Ishikawa (cell line): ENCODE measurements at regions not wholly inside any gene's neighbourhood (a gene's known extent, or its start where the extent isn't known, plus 50 kb on each side); places are given as distances from the start of the nearest gene placed in this dataset.

Experiments
- CEBPB ChIP-seq: IDR thresholded peaks from 2 replicates; pipeline ENCODE4 v1.6.1; 2012
- CREB1 ChIP-seq: IDR thresholded peaks from 2 replicates; pipeline ENCODE4 v1.6.1; 2012; ENCODE audit warnings: low read depth
- EGR1 ChIP-seq: IDR thresholded peaks from 2 replicates; pipeline ENCODE4 v1.6.1; 2012
- EP300 ChIP-seq: IDR thresholded peaks from 2 replicates; pipeline ENCODE4 v1.6.1; 2012; ENCODE audit warnings: borderline replicate concordance
- FOXM1 ChIP-seq: IDR thresholded peaks from 2 replicates; pipeline ENCODE4 v1.6.1; 2012; ENCODE audit warnings: low read depth, borderline replicate concordance
- MAX ChIP-seq: IDR thresholded peaks from 2 replicates; pipeline ENCODE4 v1.6.1; 2012
- NFIC ChIP-seq: IDR thresholded peaks from 2 replicates; pipeline ENCODE4 v1.6.1; 2012
- RAD21 ChIP-seq: IDR thresholded peaks from 2 replicates; pipeline ENCODE4 v1.6.1; 2012; ENCODE audit warnings: low read depth
- TAF1 ChIP-seq: IDR thresholded peaks from 2 replicates; pipeline ENCODE4 v1.6.1; 2012; ENCODE audit warnings: low read depth, mild to moderate bottlenecking
- TCF12 ChIP-seq: IDR thresholded peaks from 2 replicates; pipeline ENCODE4 v1.6.1; 2012; ENCODE audit warnings: low read depth
- TEAD4 ChIP-seq: IDR thresholded peaks from 2 replicates; pipeline ENCODE4 v1.6.1; 2012
- USF1 ChIP-seq: IDR thresholded peaks from 2 replicates; pipeline ENCODE4 v1.6.1; 2012
- YY1 ChIP-seq: IDR thresholded peaks from 2 replicates; pipeline ENCODE4 v1.6.1; 2012; ENCODE audit warnings: low read depth
- ZBTB7A ChIP-seq: IDR thresholded peaks from 2 replicates; pipeline ENCODE4 v1.6.1; 2012; ENCODE audit warnings: low read depth
- TF ChIP-seq, protein P1 (sequence below): IDR thresholded peaks from 2 replicates; pipeline ENCODE4 v1.6.1; 2012; ENCODE audit warnings: low read depth, mild to moderate bottlenecking

DNA sequence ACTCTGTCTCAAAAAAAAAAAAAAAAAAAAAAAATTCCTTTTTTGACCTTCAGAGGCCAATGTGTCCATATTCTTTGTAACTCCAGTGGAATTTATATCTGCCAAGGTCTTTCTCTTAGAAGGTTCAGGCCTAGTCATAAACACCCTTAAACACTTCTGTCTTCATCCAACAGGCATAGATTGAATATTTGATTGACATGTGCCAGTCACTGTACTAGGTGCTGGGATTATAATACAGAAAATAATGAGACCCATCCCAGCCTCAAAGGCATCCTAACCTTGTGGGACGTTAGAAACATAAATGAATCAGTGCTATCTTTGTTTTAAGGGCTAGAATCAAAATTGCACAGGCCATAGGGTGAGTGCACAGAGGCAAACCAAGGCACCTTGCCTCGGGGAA lies 62.9 kb upstream of the SERBP1 start:
- TF ChIP-seq EP300 (no peak), TCF12 (no peak), RAD21 (no peak), YY1 (no peak), USF1 (no peak), MAX (no peak), TAF1 (no peak), ZBTB7A (no peak), TEAD4 (no peak), CEBPB (no peak), EGR1 (no peak)

- TF ChIP-seq TAF1, result no peak
- TF ChIP-seq TCF12, result no peak
- no peak for TF ChIP-seq FOXM1
- no peak for TF ChIP-seq MAX
- no peak for TF ChIP-seq YY1
- TF ChIP-seq EGR1, result no peak
Observed at GRCh38 chr1:67495327-67495726, 65.1 kb upstream of the SERBP1 start.

GRCh38 chr1:67496329-67496728 lies 66.1 kb upstream of the SERBP1 start:
- TF ChIP-seq CREB1 (no peak), TAF1 (no peak), TEAD4 (no peak), CEBPB (no peak), MAX (no peak), NFIC (no peak)
- TF ChIP-seq, protein P1, sequence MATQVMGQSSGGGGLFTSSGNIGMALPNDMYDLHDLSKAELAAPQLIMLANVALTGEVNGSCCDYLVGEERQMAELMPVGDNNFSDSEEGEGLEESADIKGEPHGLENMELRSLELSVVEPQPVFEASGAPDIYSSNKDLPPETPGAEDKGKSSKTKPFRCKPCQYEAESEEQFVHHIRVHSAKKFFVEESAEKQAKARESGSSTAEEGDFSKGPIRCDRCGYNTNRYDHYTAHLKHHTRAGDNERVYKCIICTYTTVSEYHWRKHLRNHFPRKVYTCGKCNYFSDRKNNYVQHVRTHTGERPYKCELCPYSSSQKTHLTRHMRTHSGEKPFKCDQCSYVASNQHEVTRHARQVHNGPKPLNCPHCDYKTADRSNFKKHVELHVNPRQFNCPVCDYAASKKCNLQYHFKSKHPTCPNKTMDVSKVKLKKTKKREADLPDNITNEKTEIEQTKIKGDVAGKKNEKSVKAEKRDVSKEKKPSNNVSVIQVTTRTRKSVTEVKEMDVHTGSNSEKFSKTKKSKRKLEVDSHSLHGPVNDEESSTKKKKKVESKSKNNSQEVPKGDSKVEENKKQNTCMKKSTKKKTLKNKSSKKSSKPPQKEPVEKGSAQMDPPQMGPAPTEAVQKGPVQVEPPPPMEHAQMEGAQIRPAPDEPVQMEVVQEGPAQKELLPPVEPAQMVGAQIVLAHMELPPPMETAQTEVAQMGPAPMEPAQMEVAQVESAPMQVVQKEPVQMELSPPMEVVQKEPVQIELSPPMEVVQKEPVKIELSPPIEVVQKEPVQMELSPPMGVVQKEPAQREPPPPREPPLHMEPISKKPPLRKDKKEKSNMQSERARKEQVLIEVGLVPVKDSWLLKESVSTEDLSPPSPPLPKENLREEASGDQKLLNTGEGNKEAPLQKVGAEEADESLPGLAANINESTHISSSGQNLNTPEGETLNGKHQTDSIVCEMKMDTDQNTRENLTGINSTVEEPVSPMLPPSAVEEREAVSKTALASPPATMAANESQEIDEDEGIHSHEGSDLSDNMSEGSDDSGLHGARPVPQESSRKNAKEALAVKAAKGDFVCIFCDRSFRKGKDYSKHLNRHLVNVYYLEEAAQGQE, result no peak

DNA sequence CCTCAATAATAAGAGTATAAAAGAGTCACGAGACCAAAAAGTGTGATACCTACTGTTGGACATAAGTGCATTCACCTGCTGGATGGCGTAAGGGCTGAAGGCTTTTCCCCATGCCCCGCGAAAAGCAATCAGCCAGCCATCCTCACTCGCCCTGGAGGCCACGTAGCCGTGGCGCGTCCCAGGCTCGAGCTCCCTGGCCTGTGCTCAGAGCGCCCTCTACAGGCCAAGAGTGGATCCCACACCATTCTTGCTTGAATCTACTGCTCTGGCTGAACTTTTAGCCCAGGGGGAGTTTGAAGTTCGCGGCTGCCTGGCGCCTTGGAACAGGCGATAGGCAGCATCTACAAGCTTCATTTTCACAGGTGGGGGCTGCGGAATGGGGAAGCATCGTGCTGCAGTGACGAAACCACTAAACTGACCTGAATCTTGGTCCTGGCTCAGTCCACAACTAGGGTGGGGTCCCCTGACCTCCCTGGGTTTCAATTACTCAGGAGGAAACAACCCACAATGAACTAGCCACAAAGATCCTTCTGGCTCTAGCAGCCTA lies 70.3 kb upstream of the SERBP1 start:
- TF ChIP-seq, protein P1, result no peak
- TF ChIP-seq FOXM1 (no peak), MAX (peak; percentile 44; the same call in 1 of the 2 replicates), CEBPB (no peak), EP300 (no peak), USF1 (no peak), YY1 (peak; percentile 33; the same call in 1 of the 2 replicates), TAF1 (0 out of 2 replicates have a peak, but pooled peaks have one; percentile 17), EGR1 (no peak), TEAD4 (0 out of 2 replicates have a peak, but pooled peaks have one; percentile 21), NFIC (no peak), ZBTB7A (no peak), RAD21 (peak; percentile 99), CREB1 (no peak), TCF12 (no peak)

DNA sequence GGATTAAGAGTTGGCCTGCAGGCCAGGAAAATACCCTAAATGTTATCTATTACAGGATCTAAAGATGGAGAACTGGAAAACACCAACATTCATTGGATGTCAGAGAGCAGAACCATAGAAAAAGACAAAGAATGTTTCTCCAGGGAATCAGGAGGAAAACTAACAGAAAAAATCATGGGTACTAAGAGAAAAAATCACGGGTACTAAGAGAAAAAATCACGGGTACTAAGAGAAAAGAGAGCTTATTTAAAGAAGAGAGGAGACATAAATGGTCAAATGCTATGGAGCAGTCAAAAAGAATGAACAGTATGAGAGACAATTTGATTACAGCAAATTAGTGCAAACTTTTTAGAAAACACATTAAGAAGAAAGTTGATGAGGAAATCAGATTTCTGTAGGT lies 73.8 kb upstream of the SERBP1 start:
- no peak for TF ChIP-seq EGR1
- TF ChIP-seq CREB1, result no peak
- TF ChIP-seq USF1, result no peak
- no peak for TF ChIP-seq ZBTB7A
- no peak for TF ChIP-seq TCF12

- TF ChIP-seq, protein P1, result no peak
- TF ChIP-seq TCF12 (no peak), YY1 (no peak), CREB1 (no peak), USF1 (no peak), MAX (no peak), FOXM1 (no peak), TAF1 (no peak), TEAD4 (no peak), ZBTB7A (no peak), EGR1 (no peak), RAD21 (no peak), NFIC (no peak), CEBPB (no peak), EP300 (no peak)
Observed at GRCh38 chr1:67514300-67514699, 84.1 kb upstream of the SERBP1 start.
